ENCODE measurements at regions not wholly inside any gene's neighbourhood (a gene's known extent, or its start where the extent isn't known, plus 50 kb on each side); places are given as distances from the start of the nearest gene placed in this dataset.

DNA sequence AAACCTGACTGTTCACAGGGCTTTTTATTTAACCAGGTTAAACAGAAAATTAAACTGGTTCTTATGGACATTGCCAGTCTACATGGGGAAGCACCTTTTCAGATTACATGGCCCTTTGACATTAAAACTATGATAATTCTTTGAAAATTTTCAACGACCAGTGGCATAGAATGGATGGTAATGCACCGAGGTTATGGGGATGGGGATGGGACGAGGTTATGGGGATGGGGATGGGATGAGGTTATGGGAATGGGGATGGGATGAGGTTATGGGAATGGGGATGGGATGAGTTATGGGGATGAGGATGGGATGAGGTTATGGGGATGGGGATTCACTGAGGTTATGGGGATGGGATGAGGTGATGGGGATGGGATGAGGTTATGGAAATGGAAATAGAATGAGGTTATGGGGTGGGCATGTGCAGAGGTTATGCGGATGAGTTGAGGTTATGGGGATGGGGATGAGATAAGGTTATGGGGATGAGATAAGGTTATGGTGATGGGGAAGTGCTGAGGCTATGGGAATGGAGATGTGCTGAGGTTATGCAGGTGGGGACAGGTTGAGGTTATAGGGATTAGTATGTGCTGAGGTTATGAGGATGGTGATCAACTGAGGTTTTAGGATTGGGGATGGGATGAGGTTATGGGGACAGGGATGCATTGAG, 541.9 kb downstream of the CDH26 start:
- no peak for DNase-seq

- DNase-seq: no peak
These were observed 542.8 kb downstream of the CDH26 start for GRCh38 chr20:60501048-60501447.

- DNase-seq: no peak
These were observed 544.7 kb downstream of the CDH26 start for GRCh38 chr20:60502881-60503280.

DNA sequence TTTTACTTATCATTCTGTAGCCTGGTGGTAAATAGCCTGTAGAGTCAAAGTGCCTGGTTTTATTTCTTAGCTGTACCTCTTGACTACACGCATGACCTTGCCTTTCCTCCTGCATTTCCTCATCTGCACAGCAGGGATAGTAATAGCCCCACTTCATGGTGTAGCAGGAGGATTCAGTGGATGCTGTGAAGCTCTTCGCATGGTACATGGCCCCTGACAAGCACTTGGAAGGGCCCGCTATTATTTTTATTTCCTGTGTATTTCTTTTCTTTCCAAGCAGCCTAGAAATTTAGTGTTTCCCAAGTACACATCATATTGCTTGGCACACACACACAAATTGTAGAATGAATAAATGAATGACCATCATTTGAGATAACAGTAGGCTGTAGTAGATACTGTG, 547.2 kb downstream of the CDH26 start:
- DNase-seq: no peak

DNA sequence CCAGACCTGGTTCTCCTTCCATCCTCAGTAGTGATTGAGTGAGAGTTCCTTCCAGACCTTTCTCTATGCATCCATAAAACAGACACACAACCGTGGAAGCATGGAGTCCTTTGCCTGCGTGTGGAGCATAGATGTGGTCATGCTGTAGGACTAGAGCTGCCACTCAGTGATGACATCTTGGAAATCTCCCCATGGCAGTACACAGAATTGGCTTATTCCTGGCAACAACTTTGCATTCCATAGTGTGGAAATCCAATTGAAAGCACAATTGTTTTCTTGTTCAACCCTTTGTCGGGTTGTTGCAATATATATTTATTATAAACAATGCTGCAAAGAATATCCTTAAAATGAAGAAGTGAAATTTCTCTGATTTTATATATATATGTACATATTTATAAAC, 547.8 kb downstream of the CDH26 start:
- DNase-seq: no peak

- peak in 15 of 56 donors; percentile 5 to 54 (median 23) for DNase-seq
These were observed 549.0 kb downstream of the CDH26 start for GRCh38 chr20:60507087-60507694.

DNA sequence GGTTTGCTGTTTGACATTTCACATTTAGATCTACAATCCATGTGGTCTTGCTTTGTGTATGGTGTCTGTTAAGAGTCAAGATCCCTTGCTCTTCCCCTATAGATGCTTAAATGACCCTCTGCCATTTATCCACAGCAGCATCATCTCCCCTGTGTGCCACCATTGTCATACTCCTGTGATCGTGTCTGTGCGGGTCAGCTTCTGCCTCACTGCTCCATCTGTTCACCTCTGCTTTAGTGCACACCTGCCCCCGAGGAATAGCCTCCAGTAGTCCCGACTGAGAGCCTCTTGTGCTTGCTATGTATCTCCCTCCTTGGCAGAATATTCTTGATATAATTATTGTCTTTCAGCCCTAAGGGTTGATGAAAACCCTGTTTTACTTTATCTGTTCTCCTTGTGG, 551.2 kb downstream of the CDH26 start:
- DNase-seq: no peak

DNA sequence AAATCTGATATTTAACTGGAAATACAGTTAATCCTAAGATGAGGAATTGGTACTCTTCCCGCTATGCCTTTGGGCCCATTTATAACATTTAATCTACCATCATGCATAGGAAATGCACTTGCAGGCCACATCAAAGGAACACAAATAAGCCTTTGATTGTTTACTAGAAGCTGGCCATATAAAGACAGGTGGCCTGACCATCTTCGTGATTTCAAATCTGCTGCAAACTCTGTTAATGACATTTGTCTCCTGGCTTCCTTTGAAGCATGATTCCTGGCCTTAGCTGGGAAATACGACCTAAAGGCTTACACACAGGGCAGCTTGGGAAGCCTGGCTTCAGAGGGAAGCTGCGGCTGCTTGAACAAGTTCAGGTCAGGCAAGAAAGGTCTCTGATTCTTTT, 552.1 kb downstream of the CDH26 start:
- DNase-seq: no peak

DNA sequence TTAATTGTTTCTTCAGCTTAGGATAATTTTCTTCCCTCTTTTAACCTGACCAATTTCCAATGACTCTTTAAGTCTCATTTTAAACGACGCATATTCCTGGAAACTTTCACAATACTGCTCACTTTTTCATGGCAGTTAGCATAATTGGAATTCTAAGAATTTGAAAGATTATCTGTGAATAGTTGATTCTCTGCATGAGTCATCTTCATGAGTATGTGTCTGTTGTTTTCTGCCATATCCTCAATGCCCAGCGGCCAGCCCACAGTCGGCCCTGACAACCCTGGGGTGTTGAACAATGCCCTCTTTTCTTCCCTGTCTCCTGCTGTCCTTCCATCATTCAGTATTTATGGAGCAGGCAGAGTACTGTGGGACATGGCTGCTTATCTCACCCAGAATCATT, 554.2 kb downstream of the CDH26 start:
- DNase-seq: peak in 28 of 56 donors; percentile 1 to 47 (median 12)

DNA sequence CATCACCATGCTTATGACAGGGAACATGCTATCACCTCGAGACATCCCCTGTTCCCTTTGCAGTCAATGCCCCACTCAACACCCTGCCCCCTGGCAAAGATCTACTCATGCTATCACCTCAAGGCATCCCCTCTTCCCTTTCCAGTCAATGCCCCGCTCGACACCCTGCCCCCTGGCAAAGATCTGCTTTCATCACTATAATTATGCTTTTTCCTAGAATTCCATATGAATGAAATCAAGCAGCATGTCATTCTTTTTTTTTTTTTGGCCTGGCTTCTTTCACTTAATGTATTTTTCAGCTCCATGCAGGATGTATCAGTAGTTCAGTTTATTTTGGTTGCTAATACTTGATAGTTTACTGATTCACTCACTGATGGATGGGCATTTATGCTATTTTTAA, 554.9 kb downstream of the CDH26 start:
- no peak for DNase-seq

GRCh38 chr20:60516442-60516841, 558.2 kb downstream of the CDH26 start:
- DNase-seq: no peak

GRCh38 chr20:60518022-60518421, 559.8 kb downstream of the CDH26 start:
- DNase-seq: no peak

DNA sequence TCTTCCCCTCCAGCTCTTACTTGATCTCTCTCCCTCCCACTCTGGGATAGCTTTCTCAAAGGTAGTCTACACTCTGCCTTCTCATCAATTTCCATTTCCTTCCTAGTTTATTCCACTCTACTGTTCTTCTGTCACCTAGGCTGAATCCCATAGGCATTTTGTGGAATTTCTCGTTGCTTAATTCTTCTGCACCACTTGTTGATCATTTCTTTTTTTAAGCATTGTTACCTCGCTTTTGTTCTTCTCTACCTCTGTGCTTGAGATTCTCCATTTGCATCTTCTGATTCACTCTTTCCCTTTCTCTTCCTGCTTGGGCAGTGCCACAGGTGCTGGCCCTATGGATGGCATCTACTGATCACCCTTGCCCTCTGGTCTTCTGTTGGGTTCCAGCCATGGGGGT, 567.2 kb downstream of the CDH26 start:
- DNase-seq: no peak

GRCh38 chr20:60527656-60528055, 569.4 kb downstream of the CDH26 start:
- no peak for DNase-seq

DNA sequence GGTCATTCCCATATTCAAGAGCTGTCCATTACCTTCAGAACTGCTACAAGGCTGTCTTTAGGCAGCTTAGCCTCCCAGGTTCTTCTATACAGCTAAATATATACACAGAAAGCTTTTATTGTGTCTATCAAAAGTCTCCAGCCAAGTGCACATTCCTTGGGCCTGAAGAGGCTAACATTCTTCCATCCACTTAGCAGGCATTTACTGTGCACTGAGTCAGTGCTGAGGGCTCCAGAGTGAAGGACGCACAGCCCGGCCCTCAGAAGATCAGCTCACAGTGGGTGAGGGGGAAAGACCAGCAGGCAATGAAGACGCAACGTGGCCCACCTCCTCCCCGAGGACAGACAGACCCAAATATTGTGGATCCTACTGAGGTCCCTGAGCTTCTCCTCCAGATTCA, 569.9 kb downstream of the CDH26 start:
- no peak for DNase-seq

GRCh38 chr20:60529149-60529548, 570.9 kb downstream of the CDH26 start:
- DNase-seq: no peak

- no peak for DNase-seq
These were observed 577.0 kb downstream of the CDH26 start for GRCh38 chr20:60535211-60535610.

DNA sequence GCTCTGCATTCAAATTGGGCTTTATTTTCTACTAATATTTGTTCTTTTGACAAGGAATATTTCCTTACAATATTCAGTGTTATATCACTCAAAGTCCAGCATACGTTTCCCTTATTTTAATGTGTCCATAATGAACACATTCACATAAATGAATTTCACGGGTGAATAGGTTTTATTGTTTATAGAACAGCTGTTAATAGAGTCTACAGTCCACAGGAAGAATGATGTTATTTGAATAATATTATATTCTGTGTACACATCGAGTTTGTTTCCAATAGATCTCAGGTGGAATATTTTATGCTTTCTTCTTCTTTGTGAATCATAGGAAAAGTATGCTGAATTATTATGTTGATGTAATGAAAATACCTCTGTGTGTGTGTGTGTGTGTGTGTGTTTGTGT, 582.4 kb downstream of the CDH26 start:
- no peak for DNase-seq

- no peak for DNase-seq
These were observed 583.8 kb downstream of the CDH26 start for GRCh38 chr20:60541991-60542390.

DNA sequence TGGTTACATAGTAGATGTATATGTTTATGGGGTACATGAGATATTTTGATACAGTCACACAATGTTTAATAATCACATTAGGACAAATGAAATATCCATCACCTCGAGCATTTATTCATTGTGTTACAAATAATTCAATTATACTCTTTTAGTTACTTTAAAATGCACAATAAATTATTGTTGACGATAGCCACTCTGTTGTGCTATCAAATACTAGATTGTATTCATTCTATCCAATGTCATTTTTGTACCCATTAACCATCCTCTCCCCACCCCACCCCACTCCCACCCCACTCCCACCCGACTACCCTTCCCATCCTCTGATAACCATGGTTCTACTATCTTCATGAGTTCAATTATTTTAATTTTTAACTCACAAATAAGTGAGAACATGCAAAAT, 585.4 kb downstream of the CDH26 start:
- DNase-seq: no peak

DNA sequence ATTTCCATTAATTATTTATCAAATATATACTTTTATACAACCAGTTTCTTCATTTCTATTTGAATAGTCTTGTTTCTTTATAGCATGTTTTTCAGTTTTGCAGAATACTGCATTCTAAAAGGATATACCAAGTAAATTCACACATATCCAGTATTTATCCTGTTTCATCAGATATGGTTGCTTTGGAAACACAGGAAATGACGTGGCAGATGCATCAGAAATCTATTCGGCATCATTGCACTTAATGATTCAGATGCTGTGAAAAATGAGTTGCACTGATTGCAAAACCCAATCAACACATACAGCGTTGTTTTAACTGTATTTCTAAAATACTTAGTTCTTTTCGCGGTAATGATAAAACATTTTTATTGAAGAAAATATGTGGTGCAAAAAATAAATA, 594.9 kb downstream of the CDH26 start:
- DNase-seq: no peak

- no peak for DNase-seq
These were observed 600.3 kb downstream of the CDH26 start for GRCh38 chr20:60558486-60558885.

DNA sequence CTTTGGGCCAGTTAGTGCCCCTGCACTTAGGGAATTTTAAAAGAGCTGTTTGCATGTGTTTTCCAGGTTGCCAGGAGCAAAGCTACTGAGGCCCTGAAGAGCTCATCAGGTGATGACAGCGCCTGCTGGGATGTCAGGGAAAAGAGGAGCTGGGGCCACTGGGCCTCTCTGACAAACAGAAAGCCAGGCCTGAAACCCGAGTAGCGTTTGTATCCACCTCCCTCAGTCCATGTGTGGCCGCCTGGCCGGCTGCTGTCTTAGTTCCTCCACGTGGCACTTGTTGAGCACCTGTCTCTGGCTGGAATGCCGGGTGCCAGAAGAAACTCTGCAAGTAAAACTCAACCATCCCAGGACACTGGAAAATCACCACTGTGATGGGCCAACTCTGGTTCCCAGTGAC, 601.2 kb downstream of the CDH26 start:
- no peak for DNase-seq

DNA sequence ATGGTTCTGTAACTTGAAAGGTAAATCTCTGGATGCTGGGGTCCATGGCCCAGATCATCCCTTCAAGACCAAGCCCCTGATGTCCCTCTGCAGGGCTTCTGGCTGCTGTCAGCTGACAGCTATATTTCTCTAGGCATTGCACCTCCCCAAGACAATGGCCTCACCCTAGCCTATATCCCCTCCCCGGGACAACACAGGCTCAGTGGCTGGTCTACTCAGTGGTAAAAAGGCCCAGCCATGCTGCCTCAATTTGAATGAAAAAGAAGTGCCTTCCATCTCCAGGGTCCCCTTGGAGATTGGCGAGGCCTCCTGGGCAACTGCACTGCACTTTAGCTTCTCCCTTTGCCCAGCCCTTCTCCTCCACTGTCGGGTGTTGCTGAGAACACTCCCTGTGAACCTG, 602.8 kb downstream of the CDH26 start:
- DNase-seq: no peak

All from nucleus accumbens (tissue), 56 donors.